ENCODE measurements at regions not wholly inside any gene's neighbourhood (a gene's known extent, or its start where the extent isn't known, plus 50 kb on each side); places are given as distances from the start of the nearest gene placed in this dataset.

DNA sequence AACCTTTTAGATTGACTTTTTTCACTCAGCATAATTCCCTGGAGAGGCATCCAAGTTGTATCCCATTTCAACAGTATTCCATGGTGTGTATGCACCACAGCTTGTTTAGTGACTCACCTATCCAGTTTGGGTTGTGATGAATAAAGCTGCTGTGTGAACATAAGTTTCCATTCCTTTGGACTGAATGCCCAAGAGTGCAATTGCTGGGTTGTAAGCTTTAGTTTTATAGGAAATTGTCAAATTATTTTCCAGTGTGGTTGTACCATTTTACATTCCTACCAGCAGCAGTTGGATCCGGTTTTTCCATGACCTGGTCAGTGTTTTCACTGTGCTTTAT lies 60.9 kb upstream of the TMED7 start:
- intact Hi-C loops (cut with micrococcal nuclease) (no loop called here), in situ Hi-C loops (cut with MboI; ENCODE audit: low sequenced_read_pairs) (no loop called here), dilution Hi-C loops (cut with HindIII; ENCODE audit: low sequenced_read_pairs, unreplicated experiment) (no loop called here)
- H3K27me3 ChIP-seq (ENCODE audit: control insufficient read depth, insufficient read depth, low read length) = peaks cover 2% of the 10 kb centered on the region; the same call in 1 of the 2 replicates
- H3K4me2 ChIP-seq (ENCODE audit: low read depth, low read length) = no peak overlapping the region
- DNase-seq = peak; percentile 19
- no peak overlapping the region for H3K23ac ChIP-seq (ENCODE audit: low read depth, low read length)
- H2AFZ ChIP-seq (replicated peaks; ENCODE audit: low read length, poor library complexity) = no peak overlapping the region
- no peak for TF ChIP-seq CHD1 (IDR thresholded peaks at IDR 0.05; ENCODE audit: low read depth, low read length)
- no peak for TF ChIP-seq BHLHE40 (IDR thresholded peaks at IDR 0.05; ENCODE audit: low read depth, low read length)
- no peak for TF ChIP-seq SMC3 (IDR thresholded peaks at IDR 0.05; ENCODE audit: low read depth, low read length)
- TF ChIP-seq MAZ (IDR thresholded peaks at IDR 0.05; ENCODE audit: borderline replicate concordance, low read depth, low read length) = no peak
- TF ChIP-seq, protein P1, sequence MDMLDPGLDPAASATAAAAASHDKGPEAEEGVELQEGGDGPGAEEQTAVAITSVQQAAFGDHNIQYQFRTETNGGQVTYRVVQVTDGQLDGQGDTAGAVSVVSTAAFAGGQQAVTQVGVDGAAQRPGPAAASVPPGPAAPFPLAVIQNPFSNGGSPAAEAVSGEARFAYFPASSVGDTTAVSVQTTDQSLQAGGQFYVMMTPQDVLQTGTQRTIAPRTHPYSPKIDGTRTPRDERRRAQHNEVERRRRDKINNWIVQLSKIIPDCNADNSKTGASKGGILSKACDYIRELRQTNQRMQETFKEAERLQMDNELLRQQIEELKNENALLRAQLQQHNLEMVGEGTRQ (IDR thresholded peaks at IDR 0.05; ENCODE audit: low read depth, low read length) = no peak
- no peak for TF ChIP-seq FOS (IDR thresholded peaks at IDR 0.05; ENCODE audit: low read depth, low read length)
- TF ChIP-seq MAFK (IDR thresholded peaks at IDR 0.05; ENCODE audit: low read depth, low read length) = no peak
- TF ChIP-seq RFX5 (IDR thresholded peaks at IDR 0.05; ENCODE audit: low read depth, low read length) = no peak
- TF ChIP-seq, protein P2, sequence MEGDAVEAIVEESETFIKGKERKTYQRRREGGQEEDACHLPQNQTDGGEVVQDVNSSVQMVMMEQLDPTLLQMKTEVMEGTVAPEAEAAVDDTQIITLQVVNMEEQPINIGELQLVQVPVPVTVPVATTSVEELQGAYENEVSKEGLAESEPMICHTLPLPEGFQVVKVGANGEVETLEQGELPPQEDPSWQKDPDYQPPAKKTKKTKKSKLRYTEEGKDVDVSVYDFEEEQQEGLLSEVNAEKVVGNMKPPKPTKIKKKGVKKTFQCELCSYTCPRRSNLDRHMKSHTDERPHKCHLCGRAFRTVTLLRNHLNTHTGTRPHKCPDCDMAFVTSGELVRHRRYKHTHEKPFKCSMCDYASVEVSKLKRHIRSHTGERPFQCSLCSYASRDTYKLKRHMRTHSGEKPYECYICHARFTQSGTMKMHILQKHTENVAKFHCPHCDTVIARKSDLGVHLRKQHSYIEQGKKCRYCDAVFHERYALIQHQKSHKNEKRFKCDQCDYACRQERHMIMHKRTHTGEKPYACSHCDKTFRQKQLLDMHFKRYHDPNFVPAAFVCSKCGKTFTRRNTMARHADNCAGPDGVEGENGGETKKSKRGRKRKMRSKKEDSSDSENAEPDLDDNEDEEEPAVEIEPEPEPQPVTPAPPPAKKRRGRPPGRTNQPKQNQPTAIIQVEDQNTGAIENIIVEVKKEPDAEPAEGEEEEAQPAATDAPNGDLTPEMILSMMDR (conservative IDR thresholded peaks at IDR 0.05; ENCODE audit: low read depth, low read length) = no peak
- TF ChIP-seq RCOR1 (IDR thresholded peaks at IDR 0.05; ENCODE audit: insufficient replicate concordance, low read length) = no peak
- TF ChIP-seq NFE2L2 (IDR thresholded peaks at IDR 0.05; ENCODE audit: low read depth, low read length) = no peak
- TF ChIP-seq RAD21 (IDR thresholded peaks at IDR 0.05; ENCODE audit: low read length) = no peak
- no peak for TF ChIP-seq CEBPB (IDR thresholded peaks at IDR 0.05; ENCODE audit: low read depth, low read length)
- no peak for TF ChIP-seq MXI1 (IDR thresholded peaks at IDR 0.05; ENCODE audit: borderline replicate concordance, low read depth, low read length)
- no peak for TF ChIP-seq ELK1 (IDR thresholded peaks at IDR 0.05; ENCODE audit: borderline replicate concordance, low read depth, low read length)
- no peak for TF ChIP-seq POLR2A (IDR thresholded peaks at IDR 0.05; ENCODE audit: low read depth, low read length)
- H3K4me1 ChIP-seq (ENCODE audit: control insufficient read depth, insufficient read depth, low read length) = no peaks in the 10 kb centered on the region
- ChIA-PET CTCF (no interaction called here), POLR2A (ENCODE audit: unreplicated experiment) (no interaction called here)
- peak; percentile 29; the same call in 1 of the 2 replicates for ATAC-seq (ENCODE audit: low read depth)
- H3K56ac ChIP-seq (ENCODE audit: extremely low read depth, insufficient read depth, low read length) = no peak overlapping the region
- H4K20me1 ChIP-seq (ENCODE audit: insufficient read depth, low read length) = no peaks in the 10 kb centered on the region
- H3K79me1 ChIP-seq (ENCODE audit: low read depth in 1 of 2, low read length in 2 of 2) = no peaks in the 10 kb centered on the region
- H3K9me3 ChIP-seq (ENCODE audit: control insufficient read depth, insufficient read depth, low read length) = no peaks in the 10 kb centered on the region
- H2BK120ac ChIP-seq (ENCODE audit: low read depth, low read length) = no peak overlapping the region
- no peak overlapping the region for H4K91ac ChIP-seq (ENCODE audit: insufficient read depth, low read depth, low read length)
- H2AK9ac ChIP-seq (replicated peaks; ENCODE audit: low read depth, low read length, poor library complexity) = no peak overlapping the region
- no peak overlapping the region for H3K14ac ChIP-seq (replicated peaks; ENCODE audit: low read depth, low read length)
- H3K27ac ChIP-seq (ENCODE audit: insufficient read depth, low read length) = no peak overlapping the region
- no peak overlapping the region for H2BK15ac ChIP-seq (ENCODE audit: low read depth, low read length)
- no peak overlapping the region for H3K9ac ChIP-seq (ENCODE audit: low read depth, low read length)
- no CpG with 5 or more reads among the region's 1 CpG for WGBS, 2 experiments (ENCODE audit: extremely low coverage in 2 of 2, insufficient read length in 1 of 2)
- H2BK5ac ChIP-seq (ENCODE audit: low read depth, low read length, poor library complexity, severe bottlenecking) = no peak overlapping the region
- H4K8ac ChIP-seq (ENCODE audit: low read depth in 2 of 2, low read length in 2 of 2) = no peak overlapping the region
- no peak overlapping the region for H3K4me3 ChIP-seq (ENCODE audit: insufficient read depth, low read depth, low read length)
- H2BK20ac ChIP-seq (ENCODE audit: low read depth, low read length) = no peak overlapping the region
- H3K4ac ChIP-seq (ENCODE audit: low read depth, low read length) = no peak overlapping the region
- H3K9me1 ChIP-seq (ENCODE audit: insufficient read depth, low read length) = no peaks in the 10 kb centered on the region
- no TSS peak for BruUV-seq (replicated peaks)
- no peaks in the 10 kb centered on the region for H3K36me3 ChIP-seq (ENCODE audit: control insufficient read depth, insufficient read depth, low read length)
- H2AK5ac ChIP-seq (ENCODE audit: low read depth, low read length) = no peak overlapping the region
- no peak overlapping the region for H4K5ac ChIP-seq (ENCODE audit: low read depth, low read length)
- no peak overlapping the region for H3K18ac ChIP-seq (ENCODE audit: low read depth, low read length)
